GM08714 (cell line): ENCODE measurements at regions not wholly inside any gene's neighbourhood (a gene's known extent, or its start where the extent isn't known, plus 50 kb on each side); places are given as distances from the start of the nearest gene placed in this dataset.

Experiments used
- H3K4me3 ChIP-seq: fragments of 200-500 bp; sonication (Bioruptor generic); 2 replicates; pipeline ENCODE4 v1.5.1; 2014; ENCODE audit warnings: mild to moderate bottlenecking, low read length, inconsistent platforms
- ZNF274 ChIP-seq: IDR thresholded peaks from 2 replicates; pipeline ENCODE4 v1.6.1; 2012; ENCODE audit warnings: mild to moderate bottlenecking, low read depth, low read length

- no peak overlapping the region for H3K4me3 ChIP-seq
- TF ChIP-seq ZNF274: no peak
These were observed 344.3 kb downstream of the DUSP10 start for GRCh38 chr1:221397606-221398005.

DNA sequence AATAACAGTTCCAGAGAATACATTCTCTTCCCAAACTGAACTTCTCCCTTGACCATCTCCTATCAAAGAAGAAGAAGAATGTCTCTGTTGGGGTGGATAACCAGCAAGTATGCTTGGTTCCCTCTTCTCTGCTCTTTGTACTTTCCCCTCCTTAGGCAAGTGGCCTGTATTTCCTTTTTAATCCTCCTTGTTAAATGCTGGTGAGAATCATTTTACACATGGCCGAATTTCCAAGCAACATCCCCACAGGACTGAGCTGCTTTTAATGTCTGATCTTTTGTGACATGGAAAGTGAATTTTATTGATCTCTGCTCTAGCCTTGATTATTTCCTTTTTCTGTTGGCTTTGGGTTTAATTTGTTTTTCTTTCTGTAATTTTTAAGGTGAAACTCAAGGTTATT lies 336.7 kb downstream of the DUSP10 start:
- no peak overlapping the region for H3K4me3 ChIP-seq
- TF ChIP-seq ZNF274: no peak

GRCh38 chr1:221408117-221408803 lies 333.6 kb downstream of the DUSP10 start:
- TF ChIP-seq ZNF274: no peak
- H3K4me3 ChIP-seq: no peak overlapping the region

DNA sequence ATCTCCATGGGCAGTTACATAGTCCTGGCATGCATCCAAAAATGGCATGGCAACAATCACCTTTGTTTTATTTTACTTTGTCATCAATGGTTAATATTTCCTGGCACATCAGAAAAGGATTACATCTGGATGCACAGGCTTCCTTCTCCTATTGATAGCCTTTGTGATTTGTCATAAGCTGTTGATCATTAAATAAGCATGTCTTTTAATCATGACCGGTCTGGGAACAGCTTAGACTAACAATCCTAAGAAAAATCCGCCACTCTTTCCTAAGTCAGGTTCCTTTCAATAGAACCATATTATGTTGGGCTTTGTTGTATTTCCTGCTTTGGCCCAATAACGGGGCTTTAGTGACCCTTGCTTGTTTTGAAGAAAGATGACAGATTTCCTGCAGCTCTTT lies 330.6 kb downstream of the DUSP10 start:
- TF ChIP-seq ZNF274: no peak
- no peak overlapping the region for H3K4me3 ChIP-seq

DNA sequence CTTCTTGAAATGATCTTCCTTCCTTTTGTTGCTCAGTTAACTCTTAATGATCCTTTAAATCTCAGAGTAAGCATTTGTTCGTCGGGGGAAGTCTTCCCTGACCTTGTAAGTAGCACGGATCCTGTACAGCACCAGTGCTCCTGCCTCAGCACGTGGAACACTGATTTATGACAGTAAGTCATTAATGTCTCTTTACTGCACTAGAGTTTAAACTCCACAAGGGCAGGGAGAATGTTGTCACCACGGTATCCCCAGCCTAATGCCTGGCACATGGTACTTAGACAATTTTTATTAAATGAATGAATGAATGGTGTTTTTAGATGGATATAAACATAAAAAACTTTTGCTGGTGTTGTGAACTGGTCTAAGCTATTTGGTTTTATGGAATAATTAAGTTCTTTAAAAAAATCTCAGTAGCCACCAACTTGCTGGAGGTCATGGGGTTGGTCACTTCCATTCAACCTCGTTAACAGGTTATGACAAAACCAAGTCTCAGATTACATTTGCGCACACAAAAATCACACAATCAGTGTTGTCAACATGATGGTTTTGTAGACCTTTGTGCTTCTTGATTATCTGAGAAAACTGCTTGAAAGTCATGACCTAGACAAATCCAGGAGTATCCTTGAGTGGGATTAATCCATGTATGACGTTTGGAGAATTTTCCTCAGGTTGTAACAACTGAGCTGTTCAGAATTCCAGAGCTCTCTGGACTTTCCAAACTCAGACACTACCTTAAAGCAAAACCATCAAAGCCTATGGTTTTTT lies 326.9 kb downstream of the DUSP10 start:
- H3K4me3 ChIP-seq: no peak overlapping the region
- TF ChIP-seq ZNF274: no peak

GRCh38 chr1:221415651-221416050 lies 326.2 kb downstream of the DUSP10 start:
- no peak for TF ChIP-seq ZNF274

GRCh38 chr1:221416142-221416541 lies 325.7 kb downstream of the DUSP10 start:
- no peak for TF ChIP-seq ZNF274
- H3K4me3 ChIP-seq: no peak overlapping the region

More at GRCh38 chr1:221415651-221416050, 326.2 kb downstream of the DUSP10 start:
- no peak overlapping the region for H3K4me3 ChIP-seq

- no peak overlapping the region for H3K4me3 ChIP-seq
- TF ChIP-seq ZNF274: no peak
These were observed 325.2 kb downstream of the DUSP10 start for GRCh38 chr1:221416723-221417122.

DNA sequence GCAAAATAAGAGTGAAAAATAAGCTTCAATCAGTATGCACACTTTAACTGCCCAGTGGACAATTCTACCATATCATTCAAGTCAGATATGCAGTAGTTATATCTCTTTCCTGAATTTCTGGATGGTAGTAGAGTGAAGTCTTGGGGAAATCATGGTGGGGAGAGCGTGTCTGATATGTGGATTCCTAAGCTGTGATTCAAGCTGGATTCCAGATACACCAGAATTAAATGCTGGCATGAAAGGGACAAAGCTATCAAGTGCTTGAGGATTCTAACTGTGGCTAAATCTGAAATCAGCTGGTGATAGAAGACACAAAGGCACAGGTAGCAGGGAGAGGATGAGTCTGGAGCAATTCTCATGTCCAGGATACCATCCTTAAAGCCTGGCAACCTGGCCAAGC lies 323.5 kb downstream of the DUSP10 start:
- H3K4me3 ChIP-seq: no peak overlapping the region
- no peak for TF ChIP-seq ZNF274

- no peak for TF ChIP-seq ZNF274
- no peak overlapping the region for H3K4me3 ChIP-seq
These were observed 322.3 kb downstream of the DUSP10 start for GRCh38 chr1:221419513-221420095.

DNA sequence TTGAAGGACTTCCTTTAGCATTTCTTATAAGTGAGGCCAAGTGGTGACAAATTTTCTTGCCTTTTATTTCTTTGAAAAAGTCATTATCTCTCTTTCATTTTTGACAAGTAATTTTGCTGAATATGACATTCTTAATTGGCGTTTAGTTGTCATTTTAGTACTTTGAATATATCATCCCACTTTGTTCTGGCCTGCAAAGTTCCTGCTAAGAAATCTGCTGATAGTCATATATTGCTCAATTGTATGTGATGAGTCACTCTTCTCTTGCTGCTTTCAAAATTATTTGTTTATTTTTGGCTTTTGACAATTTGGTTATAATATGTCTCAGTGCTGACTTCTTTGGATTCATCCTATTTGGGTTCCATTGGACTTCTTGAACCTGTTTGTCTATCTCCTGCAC lies 312.6 kb downstream of the DUSP10 start:
- TF ChIP-seq ZNF274: no peak

DNA sequence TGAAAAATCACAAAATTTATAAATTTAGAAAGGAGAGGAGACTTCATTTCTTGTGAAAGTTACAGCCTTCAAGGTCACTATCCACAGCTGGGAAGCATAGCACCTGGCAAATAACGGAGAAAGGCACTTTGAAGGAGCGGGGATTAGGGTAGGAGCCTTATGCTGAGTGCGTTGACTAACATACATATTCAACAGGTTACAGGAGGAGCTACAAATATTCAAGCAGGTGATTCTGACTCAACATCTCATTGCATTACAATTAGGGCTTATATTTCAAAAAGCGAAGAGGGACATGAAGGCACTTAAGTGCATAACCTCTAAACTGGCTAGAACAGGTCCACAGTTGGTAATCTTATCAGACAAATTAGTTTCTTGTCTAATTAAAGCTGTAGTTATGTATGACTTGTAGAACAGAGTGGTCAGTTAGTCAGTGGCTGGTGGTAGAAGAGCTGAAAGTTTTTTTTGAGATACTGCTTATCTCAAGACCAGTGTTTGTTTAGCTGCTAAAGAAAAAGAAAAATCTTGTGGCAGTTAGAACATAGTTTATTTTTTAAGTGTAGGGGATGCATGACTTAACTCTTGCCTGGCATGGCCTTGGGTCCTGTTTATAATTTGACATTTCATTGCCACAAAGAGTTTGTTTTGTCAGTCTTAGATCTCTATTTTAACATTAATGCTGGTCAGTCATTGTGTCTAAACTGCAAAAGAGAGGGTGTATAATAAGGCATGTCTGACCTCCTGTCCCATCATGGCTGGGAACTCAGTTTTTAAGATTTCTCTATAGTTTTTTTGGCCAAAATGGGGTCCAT lies 311.5 kb downstream of the DUSP10 start:
- no peak overlapping the region for H3K4me3 ChIP-seq
- TF ChIP-seq ZNF274: no peak

More for the DNA sequence above, 312.6 kb downstream of the DUSP10 start:
- H3K4me3 ChIP-seq: no peak overlapping the region

- TF ChIP-seq ZNF274: no peak
- no peak overlapping the region for H3K4me3 ChIP-seq
These were observed 310.7 kb downstream of the DUSP10 start for GRCh38 chr1:221431068-221431651.

DNA sequence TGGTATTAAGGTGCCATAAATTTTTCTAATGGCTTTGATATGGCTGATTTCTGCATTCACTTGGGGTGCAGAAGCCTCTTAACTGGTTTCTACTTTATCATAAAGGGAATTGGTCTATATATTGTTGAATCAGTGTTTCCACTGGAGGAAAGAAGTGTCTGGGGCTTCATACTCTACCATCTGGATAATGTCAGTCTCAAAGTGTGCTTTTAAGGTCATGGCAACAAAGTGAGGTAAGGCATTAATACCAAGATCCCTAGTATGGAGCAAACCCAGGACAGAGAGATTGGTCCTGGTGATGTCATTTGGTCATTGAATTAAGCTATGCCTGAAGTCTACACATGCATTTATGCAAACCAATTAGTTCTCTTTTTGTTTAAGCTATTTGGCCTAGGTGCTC lies 309.9 kb downstream of the DUSP10 start:
- no peak for TF ChIP-seq ZNF274

More for the DNA sequence above, 309.9 kb downstream of the DUSP10 start:
- H3K4me3 ChIP-seq: no peak overlapping the region
